Left kidney (tissue), 1 donor: ENCODE measurements at regions not wholly inside any gene's neighbourhood (a gene's known extent, or its start where the extent isn't known, plus 50 kb on each side); places are given as distances from the start of the nearest gene placed in this dataset.
"Not testable (repeated sequence)": the region's sequence is repeated elsewhere in the genome, so short reads cannot be mapped to it uniquely, and the experiment has no call there.

Experiments used
- DNase-seq: peaks from one replicate; pipeline ENCODE4 v3.0.0-alpha.2; 2013

DNA sequence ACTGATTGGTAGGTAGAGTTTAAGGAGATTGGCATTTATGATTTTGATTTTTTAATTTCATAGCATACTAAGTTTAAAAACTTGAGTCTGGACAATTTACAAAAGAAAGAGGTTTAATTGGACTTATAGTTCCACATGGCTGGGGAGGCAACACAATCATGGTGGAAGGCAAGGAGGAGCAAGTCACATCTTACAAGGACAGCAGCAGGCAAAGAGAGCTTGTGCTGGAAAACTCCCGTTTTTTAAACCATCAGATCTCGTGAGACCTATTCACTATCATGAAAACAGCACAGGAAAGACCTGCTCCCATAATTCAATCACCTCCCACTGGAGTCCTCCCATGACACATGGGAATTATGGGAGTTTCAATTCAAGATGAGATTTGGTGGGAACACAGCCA, 630.9 kb upstream of the NR2F2 start:
- no peak for DNase-seq

DNA sequence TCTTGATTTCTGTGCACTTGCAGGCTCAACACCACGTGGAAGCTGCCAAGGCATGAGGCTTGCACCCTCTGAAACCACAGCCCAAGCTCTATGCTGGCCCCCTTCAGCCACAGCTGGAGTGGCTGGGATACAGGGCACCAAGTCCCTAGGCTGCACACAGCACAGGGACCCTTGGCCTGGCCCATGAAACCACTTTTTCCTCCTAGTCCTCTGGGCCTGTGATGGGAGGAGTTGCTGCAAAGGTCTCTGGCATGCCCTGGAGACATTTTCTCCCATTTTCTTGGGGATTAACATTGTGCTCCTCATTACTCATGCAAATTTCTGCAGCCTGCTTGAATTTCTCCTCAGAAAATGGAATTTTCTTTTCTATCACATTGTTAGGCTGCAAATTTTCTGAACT, 629.8 kb upstream of the NR2F2 start:
- not testable (repeated sequence) for DNase-seq

DNA sequence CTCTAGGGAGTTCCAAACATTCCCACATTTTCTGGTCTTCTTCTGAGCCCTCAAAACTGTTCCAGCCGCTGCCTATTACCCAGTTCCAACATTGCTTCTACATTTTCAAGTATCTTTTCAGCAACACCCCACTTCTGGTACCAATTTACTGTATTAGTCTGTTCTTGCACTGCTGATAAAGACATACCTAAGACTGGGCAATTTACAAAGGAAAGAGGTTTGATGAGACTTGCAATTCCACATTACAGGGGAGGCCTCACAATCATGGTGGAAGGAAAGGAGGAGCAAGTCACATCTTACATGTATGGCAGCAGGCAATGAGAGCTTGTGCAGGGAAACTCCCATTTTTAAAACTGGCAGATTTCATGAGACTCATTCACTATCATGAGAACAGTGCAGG, 629.1 kb upstream of the NR2F2 start:
- DNase-seq = no peak

DNA sequence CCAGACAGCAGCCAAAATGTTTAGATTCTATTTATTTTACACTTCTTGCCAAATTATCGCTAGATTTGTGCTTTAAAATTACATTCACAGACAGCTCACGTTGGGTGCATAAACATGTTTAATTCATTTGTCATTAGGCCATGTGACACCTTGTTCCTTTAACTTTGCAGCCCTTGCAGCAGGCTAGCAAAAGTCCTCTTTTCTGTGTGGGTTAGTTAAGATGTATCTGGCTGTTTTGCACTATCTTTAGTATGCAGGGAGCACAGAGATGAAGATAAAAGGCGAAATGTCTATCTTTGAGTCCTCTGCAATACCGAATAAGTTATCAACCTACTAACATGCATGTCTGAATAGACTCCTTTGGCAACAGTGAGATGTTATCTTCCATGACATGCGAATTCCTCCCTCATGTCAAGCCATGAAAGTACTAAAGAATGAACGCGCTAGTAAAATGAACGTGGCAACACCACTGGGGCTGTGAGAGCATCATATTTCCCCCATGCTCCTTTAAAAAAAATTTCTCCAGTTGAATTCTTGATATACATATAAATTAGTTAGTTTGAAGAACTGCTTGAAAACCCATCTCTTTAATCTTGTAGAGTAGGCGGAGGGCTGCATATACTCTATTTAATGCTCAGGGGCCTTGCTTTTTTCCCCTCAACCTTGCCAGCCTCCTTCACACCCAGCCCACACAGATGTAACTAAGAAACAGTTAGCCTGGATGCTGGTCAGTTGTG, 620.4 kb upstream of the NR2F2 start:
- no peak for DNase-seq

DNA sequence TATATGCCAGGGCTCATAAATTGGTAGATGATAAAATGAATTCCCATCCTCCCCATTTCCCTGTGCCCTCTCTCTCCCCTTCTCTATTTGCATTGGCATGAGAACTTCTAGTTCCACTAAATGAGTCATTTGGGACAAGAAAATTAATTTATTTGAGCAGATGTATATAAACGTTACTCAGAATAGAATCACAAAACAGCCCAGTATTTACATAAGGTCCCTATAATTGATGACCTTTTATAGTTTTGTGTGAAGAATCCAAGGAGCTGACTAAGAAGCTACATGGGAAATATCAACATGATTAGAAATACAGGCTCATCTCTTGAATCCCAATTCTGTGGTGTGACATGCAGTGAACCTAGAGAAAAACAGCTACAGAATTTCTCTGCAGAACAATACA, 617.7 kb upstream of the NR2F2 start:
- DNase-seq = no peak

DNA sequence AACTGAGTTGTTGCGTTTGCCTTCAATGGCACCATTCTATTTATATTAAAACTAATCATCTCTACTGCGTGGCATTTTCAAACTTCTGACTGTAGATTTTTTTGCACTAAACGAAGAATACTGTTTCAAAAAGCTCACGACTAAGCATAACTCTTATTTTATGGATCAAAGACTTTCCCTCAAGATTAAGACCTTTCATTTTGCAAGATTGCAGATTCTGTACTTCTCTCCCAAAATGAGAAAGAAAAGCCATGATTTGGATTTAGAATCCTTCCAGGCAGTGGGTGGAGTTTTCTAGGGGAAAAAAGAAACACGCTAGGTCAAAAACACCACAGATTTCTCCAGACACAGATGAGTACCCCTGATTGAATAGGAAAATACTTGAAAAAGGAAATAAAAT, 617.2 kb upstream of the NR2F2 start:
- no peak for DNase-seq

DNA sequence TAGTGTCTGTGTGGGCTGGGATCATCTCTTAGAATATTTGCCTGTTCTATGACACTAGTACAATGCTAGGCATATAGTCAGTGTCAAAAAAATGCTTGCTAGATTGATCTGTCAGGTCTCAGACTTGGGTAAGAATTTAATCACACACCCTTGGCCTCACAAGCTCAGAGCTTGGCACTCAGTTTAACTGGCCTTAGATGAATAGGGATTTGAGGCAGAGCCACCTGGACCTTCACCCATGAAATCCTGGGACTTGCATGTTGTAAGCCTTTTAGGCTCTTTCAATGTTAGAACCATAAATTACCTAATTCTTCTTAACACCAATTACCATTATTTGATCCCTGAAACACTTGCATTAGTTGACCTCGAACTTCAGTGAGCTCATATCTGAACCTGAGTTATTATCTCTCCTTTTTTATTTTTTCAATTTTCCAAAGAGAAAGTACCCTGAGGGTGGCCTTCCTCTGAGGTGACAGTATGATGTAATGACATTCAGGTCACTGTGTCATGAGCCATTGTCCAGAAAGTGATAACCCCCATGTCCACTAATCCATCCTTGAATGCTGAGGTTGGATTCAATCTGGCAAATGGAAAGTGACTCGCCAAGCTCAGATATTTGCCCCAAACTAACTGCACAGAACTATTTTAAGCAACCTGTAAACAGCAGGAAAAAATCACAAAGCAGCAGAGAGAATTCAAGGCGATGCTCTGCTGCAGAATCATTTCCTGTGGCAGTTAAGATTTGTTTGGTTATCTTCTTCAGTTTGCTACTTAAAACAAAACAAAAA, 615.2 kb upstream of the NR2F2 start:
- DNase-seq = no peak

DNA sequence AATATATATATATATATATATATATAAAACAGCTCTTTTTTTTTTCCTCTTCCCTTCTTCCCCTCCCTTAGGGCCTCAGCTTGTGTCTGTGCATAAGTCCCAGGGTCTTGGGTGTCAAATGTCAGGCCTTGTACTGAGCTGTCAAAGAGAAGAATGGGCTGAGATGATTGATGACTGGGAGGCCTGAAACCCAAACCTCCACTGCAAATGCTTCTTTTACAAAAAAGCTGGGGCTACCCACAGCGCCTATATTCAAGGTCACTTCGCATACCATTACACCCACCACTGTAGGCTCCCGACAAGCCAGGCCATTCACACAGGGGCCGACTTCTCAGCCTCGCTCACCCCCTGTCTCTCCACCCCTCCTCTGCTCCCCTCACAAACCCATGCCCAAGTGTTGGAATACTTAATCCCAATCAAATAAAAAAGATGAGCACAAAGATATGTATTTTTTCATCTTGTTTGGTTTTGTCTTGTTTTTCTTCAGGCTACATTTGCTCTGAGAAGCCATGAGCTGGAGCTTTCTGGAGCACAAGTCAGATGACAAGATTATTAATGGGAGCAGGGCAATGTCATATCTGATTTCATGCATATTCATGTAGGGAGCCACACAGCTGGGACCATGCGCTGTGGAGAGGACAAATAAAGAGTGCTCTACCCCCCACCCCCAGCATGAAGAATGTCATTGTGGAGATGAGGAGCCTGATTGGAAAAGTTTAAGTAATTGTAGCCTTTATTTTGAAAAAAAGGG, 614.4 kb upstream of the NR2F2 start:
- DNase-seq = peak; percentile 73

DNA sequence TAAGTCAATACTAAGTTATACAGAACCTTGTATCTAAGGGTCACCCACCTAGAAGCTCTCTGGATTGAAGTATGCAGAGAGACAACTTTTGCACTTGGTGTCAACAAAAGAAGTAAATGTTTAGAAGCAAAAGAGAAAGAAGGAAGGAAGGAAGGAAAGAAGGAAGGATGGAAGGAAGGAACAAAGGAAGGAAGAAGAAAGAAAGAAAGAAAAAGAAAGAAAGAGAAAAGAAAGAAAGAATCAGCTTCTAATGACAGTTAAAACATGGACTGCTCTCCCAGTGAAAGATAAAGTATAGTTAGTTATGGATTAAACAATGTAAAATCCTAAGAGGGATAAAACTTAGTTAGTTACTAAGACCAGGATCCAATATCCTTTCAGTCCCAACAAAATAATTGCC, 613.8 kb upstream of the NR2F2 start:
- no peak for DNase-seq

DNA sequence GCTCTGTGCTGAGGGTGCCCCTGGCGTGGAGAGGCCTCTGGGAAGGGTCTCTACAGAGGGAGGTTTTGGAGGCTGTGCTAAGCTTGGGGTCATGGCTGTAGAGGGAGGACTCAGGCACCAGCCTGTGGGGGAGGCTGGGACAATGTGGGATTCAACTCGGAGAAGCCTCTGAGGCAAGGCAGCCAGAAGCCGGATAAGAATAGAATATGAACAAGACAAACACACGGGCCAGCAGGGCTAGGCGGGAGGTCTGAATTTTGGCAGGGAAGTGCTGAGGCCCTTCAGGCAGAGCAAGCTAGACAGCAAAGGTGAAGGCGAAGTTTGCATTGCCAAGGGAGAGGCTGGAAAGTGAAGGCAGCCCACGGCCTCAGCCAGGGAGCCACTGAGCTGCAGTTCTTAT, 612.1 kb upstream of the NR2F2 start:
- DNase-seq = no peak

DNA sequence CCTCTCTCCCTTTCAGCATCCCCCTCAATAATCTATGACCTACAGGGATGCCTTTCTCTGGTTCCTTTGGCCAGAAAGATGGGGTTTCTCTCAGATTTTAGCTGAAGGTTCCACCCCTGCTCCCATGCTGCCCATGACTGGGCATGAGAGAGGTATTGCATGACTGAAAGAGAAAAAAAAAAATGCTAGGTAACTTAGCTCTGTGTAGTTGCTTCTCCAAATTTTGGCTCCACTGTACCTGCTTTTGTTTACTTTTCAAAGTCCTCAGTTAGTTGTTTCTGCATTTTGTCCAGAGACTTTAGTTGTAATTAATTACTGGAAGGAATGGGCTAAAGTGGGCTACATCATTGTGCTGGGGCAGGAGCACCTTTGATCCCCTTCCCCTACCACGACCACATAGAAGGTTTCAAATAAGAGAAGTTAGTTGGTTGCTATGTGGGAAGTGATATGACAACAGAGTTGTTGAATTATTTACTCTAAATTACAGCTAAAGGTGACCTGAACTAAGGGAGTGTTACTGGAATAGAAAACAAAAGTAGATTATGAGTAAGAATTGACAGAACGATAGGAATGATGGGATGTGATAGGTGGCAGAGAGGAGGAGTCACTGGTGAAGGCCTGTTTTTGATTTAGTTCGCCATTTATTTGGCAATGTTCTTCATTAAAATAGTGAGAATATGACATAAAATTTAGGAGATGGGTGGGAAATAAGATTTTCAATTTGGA, 605.4 kb upstream of the NR2F2 start:
- no peak for DNase-seq

DNA sequence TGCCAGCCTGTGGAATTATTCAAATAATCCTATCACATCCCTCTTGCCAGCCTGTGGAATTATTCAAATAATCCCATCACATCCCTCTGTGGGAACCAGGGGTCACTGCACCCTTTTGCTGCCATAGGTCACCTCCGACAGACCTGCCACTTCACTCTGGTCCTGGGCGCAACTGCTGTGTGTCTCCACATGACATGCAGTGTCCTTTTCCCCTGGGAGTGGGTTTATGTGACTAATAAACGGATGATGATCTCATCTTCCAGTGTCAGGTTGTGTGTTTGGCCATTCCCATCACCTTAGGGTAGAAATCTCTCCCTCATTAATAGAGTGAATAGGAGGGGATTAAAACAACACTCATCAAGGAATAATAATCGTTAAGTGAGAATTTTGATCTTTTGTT, 603.6 kb upstream of the NR2F2 start:
- no peak for DNase-seq

DNA sequence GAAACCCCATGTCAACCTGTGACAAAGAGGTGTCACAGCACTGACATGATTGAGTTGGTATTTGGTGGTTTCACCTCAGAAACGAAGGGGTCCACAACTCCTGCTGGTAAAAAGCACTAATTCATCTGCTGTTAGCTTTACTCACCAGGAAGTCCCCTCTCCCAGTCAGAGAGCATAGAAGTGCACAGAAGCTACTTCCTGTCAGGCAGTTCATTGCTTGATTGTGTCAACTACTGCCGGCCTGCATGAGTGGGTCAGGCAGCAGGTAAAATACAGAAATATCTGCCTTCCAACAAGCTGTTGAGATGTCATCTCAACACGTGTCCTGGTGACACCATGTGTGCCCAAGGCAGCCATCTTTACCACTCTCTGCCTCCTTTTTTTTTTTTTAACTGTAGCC, 596.6 kb upstream of the NR2F2 start:
- DNase-seq = no peak

DNA sequence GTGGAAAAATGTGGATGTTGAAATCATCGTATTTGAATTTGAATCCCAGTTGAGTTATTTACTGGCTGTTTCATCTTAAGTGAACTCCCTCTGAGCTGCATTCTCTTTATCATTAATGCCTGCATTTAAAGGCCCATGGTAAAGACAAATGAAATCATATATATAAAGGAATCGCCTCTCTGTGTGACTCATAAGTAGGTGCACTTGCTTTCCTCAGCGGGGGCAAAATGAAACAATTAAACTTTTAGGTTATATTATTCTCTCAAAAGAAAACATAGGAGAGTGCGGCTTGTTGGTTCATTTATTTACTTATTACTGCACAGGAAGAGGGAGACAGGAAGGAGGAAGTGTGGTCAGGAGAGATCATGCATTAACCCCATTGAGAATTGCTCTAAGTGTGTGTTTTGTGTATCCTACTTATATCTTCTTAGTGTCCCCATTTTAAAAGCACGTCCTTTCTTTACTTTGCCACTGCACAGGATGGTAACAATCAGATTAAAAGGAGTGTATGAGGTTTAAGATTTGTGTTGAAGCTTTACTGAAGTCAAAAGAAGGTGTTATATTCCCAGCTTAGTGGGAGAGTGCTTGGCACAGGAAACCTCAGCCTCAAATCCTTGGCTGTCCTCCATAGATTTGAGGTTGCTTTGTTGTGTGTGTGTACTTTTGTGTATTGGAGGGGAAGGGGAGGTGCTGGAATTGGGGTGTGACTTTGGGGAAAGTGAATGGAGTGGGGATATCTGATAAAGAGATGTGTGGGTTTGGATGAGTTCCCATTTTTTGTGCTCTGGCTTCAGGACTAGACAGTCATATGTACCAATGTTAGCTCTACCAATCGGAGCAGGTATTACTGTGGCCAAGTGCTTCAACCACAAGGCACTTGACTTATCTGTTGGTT, 595.8 kb upstream of the NR2F2 start:
- no peak for DNase-seq

DNA sequence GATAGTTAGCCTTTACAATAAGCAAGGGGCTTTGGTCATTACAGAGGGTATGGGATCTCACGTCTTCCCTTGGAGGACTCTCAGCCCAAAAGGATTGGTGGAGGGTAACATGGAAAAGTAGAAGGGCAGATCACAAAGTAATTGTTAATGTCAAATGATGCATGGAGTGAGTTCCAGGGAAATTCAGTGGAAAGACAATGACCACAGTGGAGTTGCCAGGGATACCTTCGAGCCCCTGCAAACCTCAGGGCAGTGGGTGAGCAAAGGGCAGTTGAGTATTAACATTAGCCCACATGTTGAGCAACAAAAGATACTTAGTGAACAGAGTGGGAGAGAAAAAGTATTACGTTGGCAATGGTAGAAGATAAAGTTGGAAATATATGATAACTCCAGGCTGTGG, 593.4 kb upstream of the NR2F2 start:
- DNase-seq = no peak

DNA sequence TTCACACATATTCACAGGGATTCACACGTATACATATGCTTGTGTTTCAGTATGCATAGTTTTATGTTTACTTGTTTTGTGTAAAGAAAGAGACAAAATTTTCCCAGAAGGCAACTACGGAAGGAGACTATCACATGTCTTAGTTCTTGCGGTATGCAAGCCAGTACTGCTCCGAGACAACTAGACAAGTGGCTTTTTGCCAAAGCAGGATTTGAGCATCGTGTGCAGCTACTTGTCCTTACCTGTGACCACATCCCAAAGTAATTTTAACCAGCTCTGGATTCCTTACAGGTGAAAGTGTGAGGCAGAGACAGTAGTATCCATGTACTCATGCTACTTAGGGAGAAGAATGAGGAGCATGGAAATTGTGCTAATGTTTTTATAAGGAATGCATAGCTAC, 591.4 kb upstream of the NR2F2 start:
- no peak for DNase-seq

DNA sequence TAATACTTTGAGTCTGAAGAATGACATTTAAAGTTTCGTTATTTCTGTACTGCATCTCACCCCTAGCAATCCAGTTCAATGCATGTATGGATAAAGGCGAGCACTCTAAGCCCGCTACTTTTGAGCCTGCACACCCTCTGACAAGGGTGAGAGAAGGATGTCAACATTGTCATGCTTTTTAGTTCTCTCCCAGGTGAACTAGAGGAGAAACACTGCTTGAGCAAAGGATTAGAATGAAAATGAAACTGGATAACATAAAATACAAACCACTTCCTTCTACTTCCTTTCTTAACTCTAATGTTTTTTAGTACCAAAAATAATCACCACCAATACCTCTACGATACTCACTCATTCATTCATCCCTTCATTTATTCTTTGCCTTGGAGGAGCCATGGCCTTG, 588.7 kb upstream of the NR2F2 start:
- DNase-seq = no peak

DNA sequence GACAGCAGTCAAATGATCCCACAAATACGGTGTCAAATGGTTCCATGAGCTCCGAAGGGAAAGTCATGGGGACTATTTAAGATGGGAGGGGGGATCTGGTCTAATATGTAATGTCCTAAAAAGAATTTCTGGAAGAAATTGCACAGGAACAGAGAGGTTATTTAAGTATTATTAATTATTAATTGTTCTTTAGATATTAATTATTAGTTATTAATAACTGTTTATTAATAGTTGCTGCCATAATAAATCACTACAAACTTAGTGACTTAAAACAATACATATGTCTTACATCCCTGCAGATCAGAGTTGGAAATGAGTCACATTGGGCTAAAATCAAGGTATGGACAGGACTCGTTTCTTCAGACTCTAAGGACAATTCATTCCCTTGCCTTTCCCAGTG, 588.2 kb upstream of the NR2F2 start:
- DNase-seq = no peak

DNA sequence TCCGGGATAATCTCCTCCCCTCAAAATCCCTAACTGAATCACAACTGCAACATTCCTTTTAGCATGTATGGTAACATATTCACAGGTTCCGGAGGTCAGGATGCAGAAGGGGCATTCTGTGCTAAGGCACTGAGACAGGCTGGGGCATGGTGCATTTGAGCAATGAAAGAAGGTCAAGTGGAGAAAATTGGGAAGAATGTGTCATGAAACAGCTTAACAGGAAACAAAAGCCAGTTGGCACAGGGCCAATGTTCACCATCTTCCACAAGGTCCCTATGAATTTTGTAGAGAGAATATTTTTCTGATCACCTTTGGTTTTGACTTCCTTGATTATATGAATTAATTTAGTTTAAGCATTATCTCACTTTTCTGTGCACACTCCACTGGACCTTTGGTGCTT, 587.7 kb upstream of the NR2F2 start:
- DNase-seq = no peak

DNA sequence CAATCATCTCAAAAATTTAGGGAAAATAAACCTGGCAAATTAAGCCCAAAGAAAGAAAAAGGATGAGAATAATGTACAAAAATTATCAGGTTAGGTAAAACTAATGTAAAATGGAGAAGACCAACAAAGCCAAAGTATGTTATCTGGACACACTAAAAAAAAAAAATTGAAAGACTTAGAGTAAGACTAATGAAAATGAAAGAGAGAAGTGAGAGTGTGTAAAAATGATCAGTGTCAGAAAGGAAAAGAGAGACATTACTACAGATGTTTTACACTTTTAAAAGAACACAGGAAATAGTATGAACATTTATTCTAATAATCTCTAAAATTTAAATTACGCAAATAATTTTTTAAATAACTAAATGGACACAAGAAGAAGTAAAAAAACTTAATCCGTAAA, 573.3 kb upstream of the NR2F2 start:
- no peak for DNase-seq

DNA sequence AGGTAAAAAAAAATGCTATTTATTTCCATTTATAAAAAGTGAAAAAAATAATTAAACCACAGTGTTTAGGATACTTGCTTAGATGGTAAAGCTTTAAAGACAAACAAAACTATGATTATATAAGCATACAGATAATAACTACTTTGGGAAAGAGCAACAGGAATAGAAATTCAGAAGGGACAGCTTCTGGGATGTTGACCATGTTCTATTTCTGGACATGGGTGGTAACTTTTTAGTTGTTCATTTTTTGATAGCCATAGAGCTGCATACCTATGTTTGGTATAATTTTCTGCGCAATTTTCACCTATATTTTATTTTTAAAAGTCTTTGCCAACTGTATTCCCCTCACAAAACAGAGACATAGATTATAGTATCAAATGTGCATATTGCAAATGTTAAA, 572.0 kb upstream of the NR2F2 start:
- no peak for DNase-seq

DNA sequence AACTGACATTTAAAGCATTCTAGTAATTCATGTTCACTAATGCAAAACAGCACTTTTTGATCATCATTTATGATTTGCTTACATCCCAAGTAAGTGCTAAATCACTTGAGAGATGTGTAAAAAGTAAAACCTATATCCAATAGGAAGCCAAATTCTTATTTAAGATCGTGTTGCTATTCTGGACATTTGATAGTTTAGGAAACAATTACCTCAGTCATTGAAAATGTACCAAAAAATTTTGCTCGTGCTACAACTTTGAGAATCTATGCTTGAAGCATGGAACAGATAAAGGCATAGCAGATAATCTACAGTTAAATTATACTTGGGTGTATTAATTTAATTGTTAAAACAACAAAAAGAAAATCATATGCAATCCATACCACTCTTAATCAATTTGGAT, 571.6 kb upstream of the NR2F2 start:
- no peak for DNase-seq
